Liver (tissue), 8 donors: ENCODE measurements at regions not wholly inside any gene's neighbourhood (a gene's known extent, or its start where the extent isn't known, plus 50 kb on each side); places are given as distances from the start of the nearest gene placed in this dataset.

ENCODE experiments used
- DNase-seq: peaks from one replicate; pipeline ENCODE4 v3.0.0-alpha.2; 2017; ENCODE audit warnings: low spot score
- H3K27ac ChIP-seq, 2 donors: one replicate each; pipeline ENCODE4 v1.7.0; 2013; ENCODE audit warnings: inconsistent platforms in 2 of 2, low read length in 2 of 2, control low read depth in 1 of 2, low read depth in 1 of 2, mild to moderate bottlenecking in 1 of 2
- H3K27me3 ChIP-seq, 4 donors: one replicate each; pipeline versions ENCODE4 v1.6.1 to v1.7.0; 2013; ENCODE audit warnings: low read length in 3 of 4, inconsistent platforms in 1 of 4, mild to moderate bottlenecking in 1 of 4, moderate library complexity in 1 of 4; ENCODE audit not compliant: control insufficient read depth in 4 of 4, insufficient read depth in 4 of 4
- H3K36me3 ChIP-seq, 4 donors: one replicate each; pipeline versions ENCODE4 v1.6.1 to v1.7.0; 2013; ENCODE audit warnings: low read length in 3 of 4, mild to moderate bottlenecking in 3 of 4, low read depth in 1 of 4, moderate library complexity in 1 of 4; ENCODE audit not compliant: control insufficient read depth in 4 of 4, insufficient read depth in 3 of 4
- H3K4me1 ChIP-seq, 4 donors: one replicate each; pipeline versions ENCODE4 v1.6.1 to v1.7.0; 2013; ENCODE audit warnings: low read length in 3 of 4, mild to moderate bottlenecking in 3 of 4, moderate library complexity in 1 of 4; ENCODE audit not compliant: control insufficient read depth in 4 of 4, insufficient read depth in 4 of 4
- H3K4me3 ChIP-seq, 3 donors: one replicate each; pipeline versions ENCODE4 v1.6.1 to v1.7.0; 2013; ENCODE audit warnings: low read length in 3 of 3, control low read depth in 1 of 3, low read depth in 1 of 3, mild to moderate bottlenecking in 1 of 3
- H3K9ac ChIP-seq, 2 donors: one replicate each; pipeline ENCODE4 v1.7.0; 2013; ENCODE audit warnings: low read length in 2 of 2, mild to moderate bottlenecking in 2 of 2, moderate library complexity in 2 of 2, control low read depth in 1 of 2, low read depth in 1 of 2
- H3K9me3 ChIP-seq, 4 donors: one replicate each; pipeline versions ENCODE4 v1.6.1 to v1.7.0; 2013; ENCODE audit warnings: low read length in 3 of 4; ENCODE audit not compliant: control insufficient read depth in 4 of 4
- ATF3 ChIP-seq: IDR thresholded peaks from 2 replicates; pipeline ENCODE4 v1.6.1; 2016; ENCODE audit warnings: antibody characterized with exemption
- CTCF ChIP-seq: fragments of 150-350 bp; IDR thresholded peaks from 2 replicates; pipeline ENCODE4 v1.5.1; 2017; ENCODE audit warnings: improper control_type of control experiment, low read depth, low read length; ENCODE audit not compliant: missing input control
- FOXA1 ChIP-seq: IDR thresholded peaks from 2 replicates; pipeline ENCODE4 v1.6.1; 2016; ENCODE audit warnings: antibody characterized with exemption
- HNF4G ChIP-seq: IDR thresholded peaks from 2 replicates; pipeline ENCODE4 v1.6.1; 2016; ENCODE audit warnings: antibody characterized with exemption
- JUND ChIP-seq, 2 donors: IDR thresholded peaks; 2 replicates each; pipeline ENCODE4 v1.6.1; 2016; ENCODE audit warnings: antibody characterized with exemption in 2 of 2
- MAX ChIP-seq: IDR thresholded peaks from 2 replicates; pipeline ENCODE4 v1.6.1; 2016; ENCODE audit warnings: antibody characterized with exemption
- NR2F2 ChIP-seq: IDR thresholded peaks from 2 replicates; pipeline ENCODE4 v1.6.1; 2016; ENCODE audit warnings: antibody characterized with exemption
- RAD21 ChIP-seq, 2 donors: IDR thresholded peaks; 2 replicates each; pipeline ENCODE4 v1.6.1; 2016; ENCODE audit warnings: antibody characterized with exemption in 2 of 2, mild to moderate bottlenecking in 2 of 2
- SP1 ChIP-seq: IDR thresholded peaks from 2 replicates; pipeline ENCODE4 v1.6.1; 2018; ENCODE audit warnings: antibody characterized with exemption, mild to moderate bottlenecking
- TAF1 ChIP-seq: conservative IDR thresholded peaks from 2 replicates; pipeline ENCODE4 v1.6.1; 2016; ENCODE audit warnings: antibody characterized with exemption, mild to moderate bottlenecking
- YY1 ChIP-seq: IDR thresholded peaks from 2 replicates; pipeline ENCODE4 v1.6.1; 2016; ENCODE audit warnings: antibody characterized with exemption, mild to moderate bottlenecking
- WGBS: extraction: QIAGEN DNeasy Blood & Tissue Kit; methylation state at CpG from one replicate; pipeline ENCODE4 v1.1.7; 2013; 5-methylcytosine and 5-hydroxymethylcytosine counted together
- TF ChIP-seq, protein P1 (sequence below): IDR thresholded peaks from 2 replicates; pipeline ENCODE4 v1.6.1; 2016; ENCODE audit warnings: antibody characterized with exemption, mild to moderate bottlenecking
- TF ChIP-seq, protein P2 (sequence below): IDR thresholded peaks from 2 replicates; pipeline ENCODE4 v1.6.1; 2016; ENCODE audit warnings: antibody characterized with exemption
- donor health status: healthy.
- donor health status: healthy.
- donor health status: healthy.
- donor health status: healthy.
- donor health status: healthy.

DNA sequence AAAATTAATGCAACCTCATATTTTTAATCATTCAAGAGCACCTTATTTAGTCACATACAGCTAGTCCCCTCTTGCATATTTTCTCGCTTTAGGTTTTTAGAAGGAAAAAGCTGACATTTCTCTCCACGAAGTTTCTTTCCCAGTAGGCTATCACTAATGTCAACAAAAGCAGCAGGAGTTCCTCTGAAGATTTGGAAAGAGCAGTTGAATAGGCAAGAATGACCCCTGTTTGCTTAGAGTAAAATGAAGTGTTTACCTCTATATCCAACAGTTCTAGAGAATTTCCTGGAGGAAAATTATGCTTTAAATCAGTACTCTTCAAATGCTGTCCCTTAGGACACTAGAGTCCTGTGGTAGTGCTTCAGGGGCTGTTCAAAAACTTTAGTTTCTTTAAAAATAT lies 188.1 kb upstream of the PRKD1 start (continued):
- TF ChIP-seq ATF3 (no peak), TAF1 (no peak)

GRCh38 chr14:30118992-30119640 lies 191.5 kb upstream of the PRKD1 start:
- no peak for DNase-seq
- H3K27ac ChIP-seq: no peak overlapping the region
- H3K4me3 ChIP-seq: no peak overlapping the region
- H3K4me1 ChIP-seq: no peaks in the 10 kb centered on the region
- TF ChIP-seq MAX (no peak), HNF4G (no peak), TAF1 (no peak), NR2F2 (no peak), CTCF (no peak)
- TF ChIP-seq, protein P1, sequence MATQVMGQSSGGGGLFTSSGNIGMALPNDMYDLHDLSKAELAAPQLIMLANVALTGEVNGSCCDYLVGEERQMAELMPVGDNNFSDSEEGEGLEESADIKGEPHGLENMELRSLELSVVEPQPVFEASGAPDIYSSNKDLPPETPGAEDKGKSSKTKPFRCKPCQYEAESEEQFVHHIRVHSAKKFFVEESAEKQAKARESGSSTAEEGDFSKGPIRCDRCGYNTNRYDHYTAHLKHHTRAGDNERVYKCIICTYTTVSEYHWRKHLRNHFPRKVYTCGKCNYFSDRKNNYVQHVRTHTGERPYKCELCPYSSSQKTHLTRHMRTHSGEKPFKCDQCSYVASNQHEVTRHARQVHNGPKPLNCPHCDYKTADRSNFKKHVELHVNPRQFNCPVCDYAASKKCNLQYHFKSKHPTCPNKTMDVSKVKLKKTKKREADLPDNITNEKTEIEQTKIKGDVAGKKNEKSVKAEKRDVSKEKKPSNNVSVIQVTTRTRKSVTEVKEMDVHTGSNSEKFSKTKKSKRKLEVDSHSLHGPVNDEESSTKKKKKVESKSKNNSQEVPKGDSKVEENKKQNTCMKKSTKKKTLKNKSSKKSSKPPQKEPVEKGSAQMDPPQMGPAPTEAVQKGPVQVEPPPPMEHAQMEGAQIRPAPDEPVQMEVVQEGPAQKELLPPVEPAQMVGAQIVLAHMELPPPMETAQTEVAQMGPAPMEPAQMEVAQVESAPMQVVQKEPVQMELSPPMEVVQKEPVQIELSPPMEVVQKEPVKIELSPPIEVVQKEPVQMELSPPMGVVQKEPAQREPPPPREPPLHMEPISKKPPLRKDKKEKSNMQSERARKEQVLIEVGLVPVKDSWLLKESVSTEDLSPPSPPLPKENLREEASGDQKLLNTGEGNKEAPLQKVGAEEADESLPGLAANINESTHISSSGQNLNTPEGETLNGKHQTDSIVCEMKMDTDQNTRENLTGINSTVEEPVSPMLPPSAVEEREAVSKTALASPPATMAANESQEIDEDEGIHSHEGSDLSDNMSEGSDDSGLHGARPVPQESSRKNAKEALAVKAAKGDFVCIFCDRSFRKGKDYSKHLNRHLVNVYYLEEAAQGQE: no peak
- 54% methylated on average over 2 of the region's 2 CpGs for WGBS
- H3K27me3 ChIP-seq: no peaks in the 10 kb centered on the region
- no peaks in the 10 kb centered on the region for H3K9me3 ChIP-seq
- no peak overlapping the region for H3K9ac ChIP-seq
- no peaks in the 10 kb centered on the region for H3K36me3 ChIP-seq

DNA sequence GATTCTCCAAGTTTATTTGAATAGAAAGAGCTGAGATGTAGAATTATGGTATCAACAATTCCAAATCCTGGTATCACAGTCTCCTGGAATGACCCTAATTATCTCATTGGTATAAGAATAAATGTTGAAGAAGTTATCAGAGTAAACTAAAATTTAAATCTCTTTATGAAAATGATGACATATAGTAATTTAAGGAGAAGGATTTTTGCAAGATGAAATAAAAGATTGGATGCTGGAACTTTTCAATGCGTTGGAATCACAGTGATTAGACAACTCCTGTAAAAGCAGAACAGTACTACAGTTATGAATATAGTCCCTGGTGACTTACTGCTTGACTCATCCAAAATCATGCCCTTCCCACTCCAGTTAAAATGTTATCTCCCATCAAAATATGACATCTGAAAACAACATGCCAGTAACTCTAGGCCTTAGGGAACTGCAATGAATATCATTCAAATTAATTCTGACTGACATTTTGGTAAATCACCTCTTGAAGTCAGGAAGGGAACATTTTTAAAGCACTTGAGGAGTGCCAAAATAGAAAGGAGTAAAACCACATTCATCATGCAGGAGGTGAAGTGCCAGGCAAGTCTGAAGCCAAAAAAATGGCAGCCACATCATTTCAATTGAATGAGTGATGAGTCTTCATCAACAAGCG lies 197.8 kb upstream of the PRKD1 start:
- WGBS: 88% methylated on average over 2 of the region's 2 CpGs
- TF ChIP-seq NR2F2 (no peak), CTCF (no peak), HNF4G (no peak), FOXA1 (no peak), SP1 (no peak), YY1 (no peak), MAX (no peak), JUND (IDR thresholded peaks at IDR 0.05) (no peak), RAD21 (IDR thresholded peaks at IDR 0.05) (no peak)
- TF ChIP-seq, protein P2, sequence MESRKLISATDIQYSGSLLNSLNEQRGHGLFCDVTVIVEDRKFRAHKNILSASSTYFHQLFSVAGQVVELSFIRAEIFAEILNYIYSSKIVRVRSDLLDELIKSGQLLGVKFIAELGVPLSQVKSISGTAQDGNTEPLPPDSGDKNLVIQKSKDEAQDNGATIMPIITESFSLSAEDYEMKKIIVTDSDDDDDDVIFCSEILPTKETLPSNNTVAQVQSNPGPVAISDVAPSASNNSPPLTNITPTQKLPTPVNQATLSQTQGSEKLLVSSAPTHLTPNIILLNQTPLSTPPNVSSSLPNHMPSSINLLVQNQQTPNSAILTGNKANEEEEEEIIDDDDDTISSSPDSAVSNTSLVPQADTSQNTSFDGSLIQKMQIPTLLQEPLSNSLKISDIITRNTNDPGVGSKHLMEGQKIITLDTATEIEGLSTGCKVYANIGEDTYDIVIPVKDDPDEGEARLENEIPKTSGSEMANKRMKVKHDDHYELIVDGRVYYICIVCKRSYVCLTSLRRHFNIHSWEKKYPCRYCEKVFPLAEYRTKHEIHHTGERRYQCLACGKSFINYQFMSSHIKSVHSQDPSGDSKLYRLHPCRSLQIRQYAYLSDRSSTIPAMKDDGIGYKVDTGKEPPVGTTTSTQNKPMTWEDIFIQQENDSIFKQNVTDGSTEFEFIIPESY: no peak
- no peaks in the 10 kb centered on the region for H3K9me3 ChIP-seq

More for the DNA sequence above, 197.8 kb upstream of the PRKD1 start:
- Histone ChIP-seq H3K36me3 (no peaks in the 10 kb centered on the region), H3K27me3 (no peaks in the 10 kb centered on the region), H3K27ac (no peak overlapping the region), H3K4me1 (no peaks in the 10 kb centered on the region), H3K4me3 (no peak overlapping the region), H3K9ac (no peak overlapping the region)
- no peak for DNase-seq
